Nephron (organoid): ENCODE measurements at regions not wholly inside any gene's neighbourhood (a gene's known extent, or its start where the extent isn't known, plus 50 kb on each side); places are given as distances from the start of the nearest gene placed in this dataset.

Experiments used
- H3K27ac Mint-ChIP-seq, 3 experiments: 2 replicates each; pipeline ENCODE4 v1.8.0; 2020; ENCODE audit warnings: mixed read lengths in 3 of 3, mild to moderate bottlenecking in 2 of 3, moderate library complexity in 1 of 3
- H3K27me3 Mint-ChIP-seq: 2 replicates; pipeline ENCODE4 v1.8.0; 2021; ENCODE audit warnings: low read depth, mild to moderate bottlenecking, moderate library complexity, mixed read lengths
- H3K36me3 Mint-ChIP-seq: 2 replicates; pipeline ENCODE4 v1.8.0; 2020; ENCODE audit warnings: low read depth, mixed read lengths
- H3K4me1 Mint-ChIP-seq: 2 replicates; pipeline ENCODE4 v1.8.0; 2020; ENCODE audit warnings: mixed read lengths
- H3K4me3 Mint-ChIP-seq, 3 experiments: 2 replicates each; pipeline ENCODE4 v1.8.0; 2020; ENCODE audit warnings: mild to moderate bottlenecking in 3 of 3, mixed read lengths in 3 of 3, moderate library complexity in 2 of 3
- H3K9me3 Mint-ChIP-seq: 2 replicates; pipeline ENCODE4 v1.8.0; 2020; ENCODE audit warnings: mixed read lengths
- CTCF ChIP-seq, 3 experiments: fragments of 200-600 bp; sonication (generic); IDR thresholded peaks; one replicate each; pipeline ENCODE4 v1.5.0; 2021; ENCODE audit warnings: antibody characterized with exemption in 3 of 3; ENCODE audit not compliant: unreplicated experiment in 3 of 3

GRCh38 chr2:140128909-140129308, 1348.7 kb upstream of the NXPH2 start:
- H3K4me3 Mint-ChIP-seq: no peak overlapping the region
- H3K27me3 Mint-ChIP-seq: no peaks in the 10 kb centered on the region
- TF ChIP-seq CTCF (IDR thresholded peaks at IDR 0.05; ENCODE audit: unreplicated experiment in 3 of 3): no peak
- no peaks in the 10 kb centered on the region for H3K4me1 Mint-ChIP-seq
- no peaks in the 10 kb centered on the region for H3K36me3 Mint-ChIP-seq
- no peak overlapping the region for H3K27ac Mint-ChIP-seq
- peaks cover 5% of the 10 kb centered on the region for H3K9me3 Mint-ChIP-seq

- no peaks in the 10 kb centered on the region for H3K9me3 Mint-ChIP-seq
- H3K4me3 Mint-ChIP-seq: no peak overlapping the region
- no peak for TF ChIP-seq CTCF (IDR thresholded peaks at IDR 0.05; ENCODE audit: unreplicated experiment in 3 of 3)
- H3K27ac Mint-ChIP-seq: no peak overlapping the region
- H3K27me3 Mint-ChIP-seq: no peaks in the 10 kb centered on the region
- no peaks in the 10 kb centered on the region for H3K36me3 Mint-ChIP-seq
- H3K4me1 Mint-ChIP-seq: no peaks in the 10 kb centered on the region
Observed at GRCh38 chr2:140122001-140122400, 1341.8 kb upstream of the NXPH2 start.

GRCh38 chr2:140117386-140117785, 1337.2 kb upstream of the NXPH2 start:
- H3K36me3 Mint-ChIP-seq: no peaks in the 10 kb centered on the region
- no peaks in the 10 kb centered on the region for H3K4me1 Mint-ChIP-seq
- no peaks in the 10 kb centered on the region for H3K9me3 Mint-ChIP-seq
- peak overlapping the region; percentile 80 to 93 (median 86) for H3K27ac Mint-ChIP-seq
- TF ChIP-seq CTCF (IDR thresholded peaks at IDR 0.05; ENCODE audit: unreplicated experiment in 3 of 3): no peak
- H3K27me3 Mint-ChIP-seq: no peaks in the 10 kb centered on the region
- H3K4me3 Mint-ChIP-seq: no peak overlapping the region

- H3K27me3 Mint-ChIP-seq: no peaks in the 10 kb centered on the region
Observed at GRCh38 chr2:140108706-140109475, 1328.7 kb upstream of the NXPH2 start.

GRCh38 chr2:140091926-140092325, 1311.7 kb upstream of the NXPH2 start:
- Mint-ChIP-seq H3K9me3 (no peaks in the 10 kb centered on the region), H3K36me3 (no peaks in the 10 kb centered on the region), H3K27ac (no peak overlapping the region), H3K27me3 (no peaks in the 10 kb centered on the region), H3K4me1 (no peaks in the 10 kb centered on the region), H3K4me3 (no peak overlapping the region)
- no peak for TF ChIP-seq CTCF (IDR thresholded peaks at IDR 0.05; ENCODE audit: unreplicated experiment in 3 of 3)

More at GRCh38 chr2:140108706-140109475, 1328.7 kb upstream of the NXPH2 start:
- H3K9me3 Mint-ChIP-seq: peaks cover 3% of the 10 kb centered on the region
- no peak overlapping the region for H3K4me3 Mint-ChIP-seq
- H3K27ac Mint-ChIP-seq: no peak overlapping the region
- TF ChIP-seq CTCF (IDR thresholded peaks at IDR 0.05; ENCODE audit: unreplicated experiment in 3 of 3): no peak
- no peaks in the 10 kb centered on the region for H3K36me3 Mint-ChIP-seq
- H3K4me1 Mint-ChIP-seq: no peaks in the 10 kb centered on the region

- H3K27ac Mint-ChIP-seq: no peak overlapping the region
- no peaks in the 10 kb centered on the region for H3K4me1 Mint-ChIP-seq
- TF ChIP-seq CTCF (IDR thresholded peaks at IDR 0.05; ENCODE audit: unreplicated experiment in 3 of 3): no peak
- H3K27me3 Mint-ChIP-seq: peaks cover 3% of the 10 kb centered on the region
- H3K36me3 Mint-ChIP-seq: no peaks in the 10 kb centered on the region
- no peak overlapping the region for H3K4me3 Mint-ChIP-seq
- H3K9me3 Mint-ChIP-seq: no peaks in the 10 kb centered on the region
Observed at GRCh38 chr2:140086964-140087363, 1306.8 kb upstream of the NXPH2 start.
